ENCODE measurements at regions not wholly inside any gene's neighbourhood (a gene's known extent, or its start where the extent isn't known, plus 50 kb on each side); places are given as distances from the start of the nearest gene placed in this dataset.
"Not testable (repeated sequence)": the region's sequence is repeated elsewhere in the genome, so short reads cannot be mapped to it uniquely, and the experiment has no call there.

DNA sequence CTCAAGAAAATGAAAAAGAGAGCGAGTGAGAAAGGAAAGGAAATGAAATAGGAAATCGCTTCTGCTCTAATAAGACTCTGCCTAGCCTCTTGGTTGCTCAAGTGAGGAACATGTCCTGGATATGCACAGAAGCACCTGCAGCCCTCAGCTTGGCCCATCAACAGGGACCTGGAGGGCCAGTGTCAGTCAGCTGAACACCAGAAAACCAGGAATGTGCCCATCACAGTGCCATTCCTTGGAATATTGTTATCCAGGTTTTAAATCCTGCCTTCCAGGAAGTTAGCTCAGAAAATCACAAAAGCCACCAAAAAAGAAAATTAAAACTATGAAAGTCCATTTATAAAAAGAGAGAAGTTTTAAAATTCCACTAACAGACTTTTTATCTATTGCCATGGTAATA lies 173.4 kb upstream of the TPM1 start:
- no peak for DNase-seq (ENCODE audit: low read depth in 3 of 3, low spot score in 1 of 3)

DNA sequence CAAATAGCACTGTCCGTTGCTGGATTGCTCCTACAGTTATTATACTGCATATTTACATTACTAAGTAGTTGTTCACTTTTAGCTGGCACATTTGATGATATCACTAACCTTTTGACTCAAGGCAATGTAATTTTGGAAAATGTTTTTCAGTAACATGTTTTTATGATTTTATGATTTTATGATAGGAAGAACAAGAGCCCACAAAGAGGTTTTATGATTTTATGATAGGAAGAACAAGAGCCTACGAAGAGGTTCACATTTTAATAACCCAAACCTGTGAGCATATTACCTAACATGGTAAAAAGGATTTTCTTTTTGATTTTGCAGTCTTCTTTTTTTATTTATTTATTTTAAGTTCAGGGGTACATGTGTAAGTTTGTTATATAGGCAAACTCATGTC lies 172.3 kb upstream of the TPM1 start:
- no peak for DNase-seq (ENCODE audit: low read depth in 3 of 3, low spot score in 1 of 3)

DNA sequence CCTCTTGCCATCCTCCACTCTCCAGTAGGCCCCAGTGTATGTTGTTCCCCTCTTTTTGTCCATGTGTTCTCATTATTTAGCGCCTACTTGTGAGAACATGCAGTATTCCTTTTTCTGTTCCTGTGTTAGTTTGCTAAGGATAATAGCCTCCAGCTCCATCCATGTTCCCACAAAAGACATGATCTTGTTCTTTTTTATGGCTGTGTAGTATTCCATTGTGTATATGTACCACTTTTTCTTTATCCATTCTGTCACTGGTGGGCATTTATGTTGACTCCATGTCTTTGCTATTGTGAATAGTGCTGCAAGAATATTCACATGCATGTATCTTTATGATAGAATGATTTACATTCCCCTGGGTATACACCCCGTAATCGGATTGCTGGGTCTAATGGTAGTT lies 171.8 kb upstream of the TPM1 start:
- not testable (repeated sequence) for DNase-seq (ENCODE audit: low read depth in 3 of 3, low spot score in 1 of 3)

DNA sequence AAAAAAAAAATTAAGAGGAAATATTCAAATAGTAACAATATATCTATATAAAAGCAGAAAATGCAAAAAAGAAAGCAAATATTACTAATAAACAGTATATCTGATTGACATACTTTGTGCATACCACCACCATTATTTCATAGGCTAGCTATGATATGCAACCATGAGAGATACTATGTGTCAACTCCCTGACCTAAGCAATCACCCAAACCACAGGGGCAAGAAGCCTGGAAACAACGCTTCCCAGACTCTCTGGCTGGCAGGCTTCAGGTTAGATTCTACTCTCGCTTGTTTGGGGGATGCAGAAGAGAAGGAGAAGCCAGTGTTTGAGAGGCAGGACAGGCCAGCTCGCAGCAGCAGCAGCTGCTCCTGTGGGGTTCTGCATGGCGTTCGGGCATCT lies 169.3 kb upstream of the TPM1 start:
- no peak for DNase-seq (ENCODE audit: low read depth in 3 of 3, low spot score in 1 of 3)

DNA sequence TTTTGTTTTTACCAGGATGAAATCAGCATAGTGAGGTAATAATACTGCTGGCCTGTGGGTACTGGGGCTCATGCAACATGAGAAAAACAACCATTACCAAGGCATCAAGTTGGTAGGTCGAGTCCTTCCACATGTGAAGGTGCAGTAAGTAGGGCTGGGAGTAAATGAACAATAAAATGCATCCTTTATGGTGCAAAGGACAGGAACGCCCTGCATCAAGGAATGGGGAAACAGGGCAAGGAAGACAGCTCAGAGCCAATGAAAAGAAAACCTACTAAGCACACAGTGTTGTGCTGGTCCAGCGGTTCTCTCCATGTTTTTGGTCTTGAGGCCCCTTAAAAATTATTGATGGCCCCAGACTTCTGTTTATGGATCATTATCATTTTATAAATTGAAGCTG lies 168.5 kb upstream of the TPM1 start:
- DNase-seq (ENCODE audit: low read depth in 3 of 3, low spot score in 1 of 3), result no peak

DNA sequence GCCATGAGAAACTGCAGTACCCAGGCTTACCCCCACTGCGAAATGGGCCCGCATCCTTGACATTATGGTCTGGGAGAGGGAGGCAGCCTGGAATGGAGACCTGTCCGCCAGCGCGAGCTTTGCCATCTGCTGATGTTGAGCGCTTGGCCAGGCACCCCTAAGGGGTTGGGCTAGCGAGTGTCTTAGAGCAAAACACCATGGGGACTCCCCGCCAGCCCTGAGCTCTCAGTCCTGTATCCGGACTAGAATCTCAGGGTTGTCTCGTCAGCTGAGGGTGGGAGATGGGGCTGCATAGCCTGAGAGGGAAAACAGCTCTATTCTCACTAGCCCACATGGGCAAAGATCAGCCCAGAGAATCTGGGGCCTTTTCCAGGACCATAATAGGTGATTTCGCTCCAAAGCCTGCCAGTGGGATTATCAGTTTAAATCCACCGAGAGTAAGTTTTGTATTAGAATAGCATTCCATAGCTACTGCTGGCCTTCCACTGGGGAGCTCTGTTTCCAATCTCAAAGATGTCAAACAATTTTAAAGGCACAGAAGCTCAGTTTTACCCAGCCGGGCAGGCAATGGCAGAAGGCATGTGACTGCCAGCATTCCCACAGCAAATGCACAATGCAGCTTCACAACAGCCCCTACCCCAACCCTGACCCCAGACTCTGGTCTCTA lies 167.5 kb upstream of the TPM1 start:
- DNase-seq (ENCODE audit: low read depth in 3 of 3, low spot score in 1 of 3), result no peak

DNA sequence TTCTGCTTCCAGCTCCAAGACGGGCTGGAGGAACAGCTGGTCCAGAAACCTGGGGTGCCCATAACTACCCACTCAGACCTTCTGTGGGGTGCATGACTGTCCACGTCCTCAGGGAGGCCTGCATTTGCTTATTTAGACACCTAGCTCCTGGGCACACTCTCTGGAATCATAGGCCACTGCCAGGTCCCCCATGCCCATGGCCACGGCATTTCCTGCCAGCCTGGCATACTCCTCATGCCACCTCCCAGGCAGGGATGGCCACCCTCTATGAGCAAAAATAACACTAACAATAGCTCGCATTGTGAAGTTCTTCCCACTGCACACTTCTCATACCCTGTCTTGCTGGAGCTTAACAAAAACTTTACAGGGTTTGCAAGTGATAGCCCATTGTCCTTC lies 166.9 kb upstream of the TPM1 start:
- no peak for DNase-seq (ENCODE audit: low read depth in 3 of 3, low spot score in 1 of 3)

DNA sequence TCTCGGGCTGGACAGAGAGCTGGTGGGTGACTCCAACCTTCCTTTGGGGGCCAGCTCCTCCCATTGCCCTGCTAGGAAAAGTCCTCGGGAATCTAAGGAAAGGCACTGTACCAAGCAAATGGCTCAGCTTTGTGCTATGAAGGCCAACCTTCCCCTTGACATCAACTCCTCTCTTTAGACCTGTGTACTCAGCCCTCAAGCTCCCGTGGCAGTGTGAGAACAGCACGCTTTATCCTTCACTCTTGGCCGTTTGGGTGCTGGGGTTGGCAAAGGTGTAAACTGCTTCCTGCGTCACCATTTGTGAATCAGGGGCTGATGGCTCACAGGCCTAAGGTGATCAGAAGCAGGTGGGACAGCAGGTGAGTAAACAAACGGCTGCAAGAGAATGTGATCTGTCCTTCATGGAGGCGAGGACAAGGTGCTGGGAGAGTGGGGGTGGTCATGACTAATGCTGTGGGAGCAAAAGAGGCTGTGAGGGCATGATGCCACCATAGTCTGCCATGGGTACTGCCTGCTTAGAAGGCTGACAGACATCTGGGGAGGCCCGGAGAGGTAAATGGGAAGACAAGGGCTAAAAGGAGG lies 165.2 kb upstream of the TPM1 start:
- no peak for DNase-seq (ENCODE audit: low read depth in 3 of 3, low spot score in 1 of 3)

DNA sequence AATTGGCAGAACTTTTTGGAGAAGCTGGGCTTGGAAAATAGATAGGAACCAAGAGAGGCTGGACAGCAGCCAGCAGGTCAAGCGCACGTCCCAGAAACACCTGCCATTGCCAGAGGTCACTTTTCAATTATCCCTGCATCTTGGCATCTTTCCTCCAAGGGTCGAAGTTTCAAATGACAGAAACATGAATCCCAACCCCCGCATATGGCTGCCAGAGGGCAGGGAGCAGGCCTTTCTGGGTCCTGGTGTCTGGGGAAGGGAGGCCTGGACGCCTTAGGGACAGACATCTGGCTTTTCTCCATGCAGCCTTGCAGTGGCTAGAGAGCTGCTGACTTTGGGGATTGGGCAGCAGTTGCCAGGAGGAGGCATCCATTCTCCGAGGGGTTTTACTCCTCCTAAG lies 164.5 kb upstream of the TPM1 start:
- DNase-seq (ENCODE audit: low read depth in 3 of 3, low spot score in 1 of 3), result no peak

DNA sequence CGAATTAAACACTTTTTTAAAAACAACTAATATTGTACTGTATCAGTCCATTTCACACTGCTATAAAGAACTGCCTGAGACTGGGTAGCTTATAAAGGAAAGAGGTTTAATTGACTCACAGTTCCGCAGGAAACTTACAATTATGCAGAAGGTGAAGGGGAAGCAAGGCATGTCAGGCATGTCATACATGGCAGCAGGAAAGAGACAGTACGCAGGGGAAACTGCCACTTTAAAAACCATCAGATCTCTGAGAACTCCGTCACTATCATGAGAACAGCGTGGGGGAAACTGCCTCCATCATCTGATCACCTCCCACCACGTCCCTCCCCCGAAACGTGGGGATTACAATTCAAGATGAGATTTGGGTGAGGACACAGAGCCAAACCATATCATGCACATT lies 162.8 kb upstream of the TPM1 start:
- no peak for DNase-seq (ENCODE audit: low read depth in 3 of 3, low spot score in 1 of 3)

DNA sequence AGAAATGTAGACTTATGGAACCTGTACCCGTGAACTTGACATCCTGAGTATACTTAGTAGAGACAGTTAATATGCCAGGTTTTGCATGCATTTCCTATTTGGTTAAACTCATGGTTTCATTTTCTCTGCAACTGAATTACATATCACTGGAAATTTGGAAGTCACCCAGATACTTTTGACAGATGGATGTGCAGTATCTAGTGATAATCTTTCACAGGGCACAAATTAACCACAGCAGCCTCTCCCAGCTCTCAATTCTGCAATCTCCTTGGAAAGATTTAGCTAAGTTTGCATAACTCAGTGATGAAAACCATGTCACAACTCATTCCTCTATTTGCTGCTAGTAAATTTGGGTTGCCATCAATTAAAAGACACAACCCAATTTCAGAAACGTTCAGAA lies 162.3 kb upstream of the TPM1 start:
- no peak for DNase-seq (ENCODE audit: low read depth in 3 of 3, low spot score in 1 of 3)

DNA sequence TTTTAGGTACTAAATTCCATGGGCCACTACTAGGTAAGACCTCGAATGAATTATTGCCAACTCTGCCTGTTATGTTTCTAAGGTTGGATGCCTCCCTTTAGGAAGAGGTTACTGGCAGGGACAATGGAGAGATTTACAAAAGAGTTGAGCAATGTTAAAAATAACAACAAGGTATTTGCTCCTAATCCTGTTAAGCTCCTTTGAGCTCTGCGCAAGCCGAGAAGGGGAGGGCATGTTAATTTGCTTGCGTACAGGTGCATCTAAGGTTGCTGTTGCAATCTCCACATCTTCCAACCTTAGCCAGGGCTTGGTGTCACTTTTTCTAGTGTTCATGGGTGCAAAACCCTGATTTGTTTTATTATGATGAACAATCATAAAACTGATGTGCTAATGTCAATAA lies 161.5 kb upstream of the TPM1 start:
- DNase-seq (ENCODE audit: low read depth in 3 of 3, low spot score in 1 of 3), result no peak

DNA sequence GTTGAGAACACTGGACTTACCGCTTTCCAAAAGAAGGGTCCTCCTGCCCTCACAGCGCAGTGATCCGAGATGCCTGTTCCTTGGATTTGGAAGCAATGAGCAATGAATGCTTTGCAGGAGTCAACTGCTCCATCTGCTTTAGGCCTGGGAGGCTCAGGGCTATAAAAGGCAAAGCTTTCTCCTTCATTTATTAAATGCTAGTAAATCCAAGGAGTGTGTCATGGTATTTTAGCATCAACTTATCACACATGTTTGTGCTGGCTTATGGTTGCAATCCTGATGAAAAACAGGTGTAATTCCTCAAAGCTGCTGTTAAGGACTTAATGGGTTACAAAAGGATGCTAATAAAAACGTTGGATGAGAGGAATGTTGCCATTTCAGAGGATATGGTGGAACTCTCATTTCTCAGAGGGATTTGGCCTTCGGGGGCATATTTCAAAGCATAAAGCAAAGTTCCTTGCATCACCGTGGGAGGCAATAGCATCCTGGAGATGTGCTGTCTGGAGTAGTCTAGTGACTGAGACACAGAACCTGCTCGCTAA lies 158.5 kb upstream of the TPM1 start:
- DNase-seq (ENCODE audit: low read depth in 3 of 3, low spot score in 1 of 3), result no peak

DNA sequence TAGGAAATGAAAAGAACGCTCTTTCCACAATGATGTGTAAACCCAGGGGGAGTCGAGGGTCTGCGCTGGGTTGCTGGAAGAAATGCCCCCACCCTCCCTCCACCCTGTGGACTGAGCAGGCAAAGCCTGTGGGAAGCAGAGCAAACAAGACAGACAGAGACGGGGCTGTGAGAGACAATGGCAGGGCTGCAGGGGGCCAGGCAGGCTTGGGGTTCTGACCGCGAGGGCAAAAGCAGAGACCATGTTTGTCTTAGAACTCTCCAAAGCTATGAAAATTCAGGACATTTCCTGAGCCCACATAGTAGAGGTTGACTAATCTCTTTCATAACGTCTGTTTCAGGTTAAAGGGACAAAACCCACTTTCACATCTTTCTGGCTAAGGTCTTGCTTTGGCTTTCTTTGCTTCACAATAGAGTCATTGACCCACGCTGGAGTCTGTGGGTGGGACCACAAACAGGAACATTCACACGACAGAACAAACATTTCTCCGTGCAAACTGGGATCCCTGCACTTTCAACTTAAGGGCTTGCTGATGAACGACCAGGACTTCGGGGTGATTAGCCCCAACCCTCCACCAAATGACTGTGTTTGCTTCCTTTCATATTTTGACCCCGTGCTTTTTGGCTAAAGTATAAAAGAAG lies 156.0 kb upstream of the TPM1 start:
- DNase-seq (ENCODE audit: low read depth in 3 of 3, low spot score in 1 of 3), result no peak

DNA sequence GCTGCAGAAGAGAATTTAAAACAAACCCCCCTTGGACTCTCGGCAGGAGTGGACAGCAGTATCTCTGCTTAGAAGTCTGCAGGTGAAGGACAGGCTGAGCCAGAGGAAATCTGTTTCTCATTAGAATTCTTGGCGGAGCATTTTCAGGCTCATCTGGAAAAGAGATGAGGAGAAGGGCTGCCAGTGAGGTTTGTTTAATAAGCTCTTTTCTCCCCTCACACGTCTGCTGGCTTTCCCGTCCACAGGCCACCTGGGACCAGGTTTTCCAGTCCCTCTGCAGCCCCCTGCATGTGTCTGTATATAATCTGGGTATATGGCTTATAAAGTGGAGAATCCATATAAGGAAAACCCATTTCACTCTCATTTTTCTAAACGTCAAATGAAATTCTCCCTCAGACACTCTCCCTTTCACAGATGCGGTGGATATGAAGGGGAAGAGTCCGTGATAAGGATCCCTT lies 155.4 kb upstream of the TPM1 start:
- no peak for DNase-seq (ENCODE audit: low read depth in 3 of 3, low spot score in 1 of 3)

DNA sequence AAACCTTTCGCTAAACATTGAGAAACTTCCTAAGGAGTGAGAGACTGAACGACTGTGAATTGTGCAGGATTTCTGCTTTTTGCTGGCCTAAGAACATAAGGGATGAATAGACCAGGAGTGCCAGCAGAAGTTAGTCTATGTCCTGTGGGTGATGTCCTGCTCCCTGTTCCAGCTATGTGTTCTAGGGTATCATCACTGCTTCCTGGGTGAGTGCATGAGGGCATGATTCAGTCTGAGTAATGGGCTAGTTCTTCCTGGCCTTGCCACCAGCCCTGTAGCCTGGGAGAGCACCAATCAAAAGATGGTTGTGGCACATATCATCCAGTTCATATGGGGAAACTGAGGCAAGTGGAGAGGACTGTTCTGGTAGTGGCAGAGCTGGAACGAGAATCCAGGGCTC lies 153.9 kb upstream of the TPM1 start:
- no peak for DNase-seq (ENCODE audit: low read depth in 3 of 3, low spot score in 1 of 3)

DNA sequence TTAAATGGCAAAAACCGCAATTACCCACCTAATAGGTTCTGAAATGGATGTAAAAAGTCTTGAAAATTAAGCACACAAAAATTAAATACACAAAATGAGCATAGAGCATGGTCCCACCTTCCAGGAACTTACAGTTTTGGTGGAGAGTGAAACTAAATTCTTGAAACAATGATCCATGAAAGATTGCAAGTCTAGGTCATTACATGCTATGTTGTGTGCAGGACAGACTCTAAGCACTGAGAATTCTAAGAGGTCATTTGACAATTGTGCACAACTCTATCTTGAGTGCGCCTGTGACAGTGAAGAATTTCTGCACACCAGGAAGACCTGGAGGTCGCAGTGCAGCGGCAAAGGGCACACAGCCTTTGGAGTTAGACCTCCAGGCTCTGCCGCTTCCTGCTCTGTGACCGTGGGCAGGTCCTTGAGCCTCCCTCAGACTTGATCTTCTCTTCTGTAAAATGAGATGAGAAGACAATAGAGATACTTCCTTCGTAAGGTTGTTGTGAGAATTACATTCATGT lies 153.3 kb upstream of the TPM1 start:
- DNase-seq (ENCODE audit: low read depth in 3 of 3, low spot score in 1 of 3), result no peak

DNA sequence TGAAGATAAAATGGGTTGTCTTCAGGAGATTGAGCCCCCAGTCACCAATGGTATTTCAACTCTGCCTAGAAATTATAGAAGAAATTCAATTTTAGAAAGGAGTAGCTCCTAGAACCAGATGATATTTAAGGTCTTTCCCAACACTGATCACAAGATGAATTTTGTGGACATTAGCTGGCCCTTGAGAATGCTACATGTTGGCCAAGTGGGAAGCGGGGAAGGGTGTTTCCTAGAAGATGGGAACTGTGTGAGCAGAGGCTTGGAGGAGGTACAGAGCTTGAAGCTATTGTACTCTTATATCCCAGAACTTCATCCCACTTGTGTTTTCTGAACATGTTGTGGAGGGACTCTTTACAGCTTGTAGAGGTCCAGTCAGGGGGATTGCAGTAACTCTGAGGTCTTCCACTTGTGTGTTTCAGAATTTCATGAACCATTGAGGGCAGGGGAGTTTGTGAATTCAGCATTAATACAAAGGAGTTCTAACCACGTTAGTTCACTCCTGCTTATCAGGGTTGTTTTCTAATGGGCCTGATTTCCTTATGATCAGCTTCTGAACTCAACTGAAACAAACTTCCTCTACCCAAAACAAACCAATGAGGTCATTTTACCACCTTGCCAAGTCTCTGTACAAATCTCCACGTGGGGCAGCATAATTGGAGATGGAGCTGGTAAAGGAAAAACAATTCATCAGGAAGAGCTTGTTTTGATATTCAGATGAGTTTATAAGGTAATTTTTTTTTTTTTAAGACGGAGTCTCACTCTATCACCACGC lies 152.6 kb upstream of the TPM1 start:
- no peak for DNase-seq (ENCODE audit: low read depth in 3 of 3, low spot score in 1 of 3)

DNA sequence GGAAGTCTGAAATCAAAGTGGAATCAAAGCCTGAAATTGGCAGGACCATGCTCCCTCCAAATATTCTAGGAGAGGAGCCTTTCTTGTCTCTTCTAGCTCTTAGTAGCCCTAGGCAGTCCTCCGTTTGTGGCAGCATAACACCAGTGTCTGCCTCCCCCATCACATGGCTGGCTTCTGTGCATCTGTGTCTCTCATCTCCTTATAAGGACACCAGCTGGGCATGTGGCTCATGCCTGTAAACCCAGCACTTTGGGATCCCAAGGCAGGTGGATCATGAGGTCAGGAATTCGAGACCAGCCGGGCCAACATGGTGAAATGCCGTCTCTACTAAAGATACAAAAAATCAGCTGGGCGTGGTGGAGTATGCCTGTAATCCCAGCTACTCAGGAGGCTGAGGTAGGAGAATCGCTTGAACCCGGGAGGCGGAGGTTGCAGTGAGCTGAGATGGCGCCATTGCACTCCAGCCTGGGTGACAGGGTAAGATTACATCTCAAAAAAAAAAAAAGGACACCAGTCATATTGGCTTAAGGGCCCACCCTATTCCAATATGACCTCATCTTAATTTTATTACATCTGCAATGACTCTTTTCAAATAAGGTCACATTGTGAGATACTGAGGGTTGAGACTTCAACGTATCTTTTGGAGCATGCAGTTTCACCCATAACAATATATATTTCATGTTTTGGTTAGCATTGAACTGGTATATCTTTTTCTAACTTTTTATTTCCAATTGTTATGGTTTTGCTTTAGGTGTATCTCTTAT lies 148.0 kb upstream of the TPM1 start:
- no peak for DNase-seq (ENCODE audit: low read depth in 3 of 3, low spot score in 1 of 3)

DNA sequence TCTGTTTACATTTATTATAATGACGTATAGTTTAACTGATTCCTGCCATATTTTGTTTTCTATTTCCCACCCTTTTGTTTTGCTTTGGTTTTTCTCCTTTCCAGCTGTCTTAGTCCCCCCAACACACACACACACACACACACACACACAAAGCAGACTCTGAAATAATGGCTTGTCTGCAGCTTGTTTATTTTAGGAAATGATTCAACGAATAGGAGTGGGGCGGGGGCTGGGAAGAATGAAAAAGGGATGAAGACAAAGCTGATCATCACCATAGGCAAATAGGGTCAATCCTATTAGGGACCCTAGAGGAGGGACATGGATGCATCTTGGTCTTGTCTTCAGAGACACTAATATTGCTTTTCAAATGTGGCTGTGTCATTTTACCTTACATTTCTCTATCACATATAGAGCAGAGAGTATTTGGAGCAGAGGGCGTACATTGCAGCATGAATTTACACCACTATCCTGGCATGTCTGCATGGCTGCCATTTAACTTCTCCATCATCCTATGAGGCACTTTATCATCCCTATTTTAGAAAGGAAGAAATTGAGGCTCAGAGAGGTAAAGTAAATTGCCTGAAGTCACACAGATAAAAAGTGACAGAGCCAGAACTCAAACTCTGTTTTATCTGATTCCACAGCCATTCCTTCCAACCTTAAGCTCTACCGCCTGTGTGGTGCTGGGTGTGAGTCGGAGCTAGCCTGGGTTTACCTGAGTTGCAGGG lies 147.2 kb upstream of the TPM1 start:
- no peak for DNase-seq (ENCODE audit: low read depth in 3 of 3, low spot score in 1 of 3)

Data from stimulated activated CD4-positive, alpha-beta T cell treated with anti-CD3 and anti-CD28 coated beads, TNF-alpha, amount 100 ng/mL, for 1 hour (primary cell).